Osteocyte (in vitro differentiated cells): ENCODE measurements at regions not wholly inside any gene's neighbourhood (a gene's known extent, or its start where the extent isn't known, plus 50 kb on each side); places are given as distances from the start of the nearest gene placed in this dataset.

ENCODE experiments used
- DNase-seq: peaks from one replicate; pipeline ENCODE4 v3.0.0; 2021; ENCODE audit warnings: mixed read lengths; ENCODE audit not compliant: unreplicated experiment; ENCODE audit errors: extremely low spot score
- H3K27ac Mint-ChIP-seq: one replicate; pipeline ENCODE4 v1.8.0; 2021; ENCODE audit warnings: mild to moderate bottlenecking, mixed read lengths; ENCODE audit not compliant: unreplicated experiment
- H3K27me3 Mint-ChIP-seq: one replicate; pipeline ENCODE4 v1.8.0; 2021; ENCODE audit warnings: mixed read lengths; ENCODE audit not compliant: unreplicated experiment
- H3K36me3 Mint-ChIP-seq: one replicate; pipeline ENCODE4 v1.8.0; 2021; ENCODE audit warnings: mixed read lengths; ENCODE audit not compliant: unreplicated experiment
- H3K4me1 Mint-ChIP-seq: one replicate; pipeline ENCODE4 v1.8.0; 2021; ENCODE audit warnings: mixed read lengths; ENCODE audit not compliant: unreplicated experiment
- H3K4me3 Mint-ChIP-seq: one replicate; pipeline ENCODE4 v1.8.0; 2021; ENCODE audit warnings: mild to moderate bottlenecking, moderate library complexity, mixed read lengths; ENCODE audit not compliant: unreplicated experiment
- H3K9me3 Mint-ChIP-seq: one replicate; pipeline ENCODE4 v1.8.0; 2021; ENCODE audit warnings: mixed read lengths; ENCODE audit not compliant: unreplicated experiment
- CTCF ChIP-seq: fragments of 200-600 bp; sonication (generic); IDR thresholded peaks from 2 replicates; pipeline ENCODE4 v1.5.0; 2021; ENCODE audit warnings: antibody characterized with exemption, mild to moderate bottlenecking, moderate library complexity

- H3K9me3 Mint-ChIP-seq: peaks cover 2% of the 10 kb centered on the region
Observed at GRCh38 chr11:80650966-80651365, 1210.1 kb upstream of the TENM4 start.

GRCh38 chr11:80649186-80649585, 1208.4 kb upstream of the TENM4 start:
- Mint-ChIP-seq H3K27ac (no peak overlapping the region), H3K27me3 (no peaks in the 10 kb centered on the region), H3K4me3 (no peak overlapping the region), H3K36me3 (no peaks in the 10 kb centered on the region), H3K4me1 (no peaks in the 10 kb centered on the region), H3K9me3 (no peaks in the 10 kb centered on the region)
- no peak for TF ChIP-seq CTCF
- no peak for DNase-seq

More at GRCh38 chr11:80650966-80651365, 1210.1 kb upstream of the TENM4 start:
- DNase-seq: no peak
- H3K27ac Mint-ChIP-seq: no peak overlapping the region
- no peak for TF ChIP-seq CTCF
- H3K27me3 Mint-ChIP-seq: no peaks in the 10 kb centered on the region
- no peaks in the 10 kb centered on the region for H3K36me3 Mint-ChIP-seq
- no peak overlapping the region for H3K4me3 Mint-ChIP-seq
- no peaks in the 10 kb centered on the region for H3K4me1 Mint-ChIP-seq

GRCh38 chr11:80638296-80638695, 1197.5 kb upstream of the TENM4 start:
- Mint-ChIP-seq H3K4me3 (no peak overlapping the region), H3K27ac (no peak overlapping the region), H3K36me3 (no peaks in the 10 kb centered on the region), H3K9me3 (no peaks in the 10 kb centered on the region), H3K27me3 (no peaks in the 10 kb centered on the region), H3K4me1 (no peaks in the 10 kb centered on the region)
- no peak for TF ChIP-seq CTCF
- no peak for DNase-seq

- H3K27ac Mint-ChIP-seq: no peak overlapping the region
- TF ChIP-seq CTCF: no peak
- H3K4me1 Mint-ChIP-seq: no peaks in the 10 kb centered on the region
- H3K4me3 Mint-ChIP-seq: no peak overlapping the region
- DNase-seq: no peak
- H3K9me3 Mint-ChIP-seq: no peaks in the 10 kb centered on the region
- H3K36me3 Mint-ChIP-seq: no peaks in the 10 kb centered on the region
- no peaks in the 10 kb centered on the region for H3K27me3 Mint-ChIP-seq
Observed at GRCh38 chr11:80637571-80637970, 1196.7 kb upstream of the TENM4 start.

GRCh38 chr11:80636999-80637398, 1196.2 kb upstream of the TENM4 start:
- no peaks in the 10 kb centered on the region for H3K36me3 Mint-ChIP-seq
- H3K27ac Mint-ChIP-seq: no peak overlapping the region
- H3K9me3 Mint-ChIP-seq: no peaks in the 10 kb centered on the region
- no peaks in the 10 kb centered on the region for H3K4me1 Mint-ChIP-seq
- H3K27me3 Mint-ChIP-seq: no peaks in the 10 kb centered on the region
- no peak for DNase-seq
- H3K4me3 Mint-ChIP-seq: no peak overlapping the region
- no peak for TF ChIP-seq CTCF
